H9 (cell line): ENCODE measurements at regions not wholly inside any gene's neighbourhood (a gene's known extent, or its start where the extent isn't known, plus 50 kb on each side); places are given as distances from the start of the nearest gene placed in this dataset.

Experiments
- DNase-seq: peaks from one replicate; pipeline ENCODE4 v3.0.0-alpha.2; 2017
- H2AFZ ChIP-seq: one replicate; pipeline ENCODE4 v1.6.1; 2013; ENCODE audit warnings: mild to moderate bottlenecking, low read length, control low read depth, moderate library complexity
- H2AK5ac ChIP-seq: 2 replicates; pipeline ENCODE4 v1.6.1; 2013; ENCODE audit warnings: low read length, control low read depth, mixed read lengths; ENCODE audit not compliant: insufficient read length
- H2BK120ac ChIP-seq: one replicate; pipeline ENCODE4 v1.6.1; 2013; ENCODE audit warnings: low read depth, mild to moderate bottlenecking, low read length, control low read depth, inconsistent platforms; ENCODE audit not compliant: poor library complexity, severe bottlenecking
- H2BK12ac ChIP-seq: 2 replicates; pipeline ENCODE4 v1.6.1; 2013; ENCODE audit warnings: low read length, control low read depth, mixed read lengths, low read depth; ENCODE audit not compliant: insufficient read length
- H2BK15ac ChIP-seq: 2 replicates; pipeline ENCODE4 v1.6.1; 2013; ENCODE audit warnings: low read depth, low read length, control low read depth
- H2BK20ac ChIP-seq: one replicate; pipeline ENCODE4 v1.6.1; 2013; ENCODE audit warnings: low read depth, mild to moderate bottlenecking, low read length, control low read depth, inconsistent platforms; ENCODE audit not compliant: poor library complexity, severe bottlenecking
- H2BK5ac ChIP-seq: 2 replicates; pipeline ENCODE4 v1.6.1; 2013; ENCODE audit warnings: low read length, control low read depth, mixed read lengths; ENCODE audit not compliant: insufficient read length
- H3K14ac ChIP-seq: 2 replicates; pipeline ENCODE4 v1.6.1; 2013; ENCODE audit warnings: low read length, control low read depth; ENCODE audit not compliant: insufficient read depth
- H3K18ac ChIP-seq: 2 replicates; pipeline ENCODE4 v1.6.1; 2013; ENCODE audit warnings: low read depth, mild to moderate bottlenecking, mixed read lengths, low read length, control low read depth; ENCODE audit not compliant: insufficient read length
- H3K23ac ChIP-seq: 2 replicates; pipeline ENCODE4 v1.6.1; 2013; ENCODE audit warnings: low read length, control low read depth, mixed read lengths, low read depth; ENCODE audit not compliant: insufficient read length
- H3K23me2 ChIP-seq: 2 replicates; pipeline ENCODE4 v1.6.1; 2013; ENCODE audit warnings: low read depth, mild to moderate bottlenecking, mixed read lengths, low read length, control low read depth; ENCODE audit not compliant: insufficient read length, poor library complexity, severe bottlenecking
- H3K27ac ChIP-seq: 2 replicates; pipeline ENCODE4 v1.5.1; 2013; ENCODE audit warnings: low read length, control low read depth, mixed read lengths, low read depth; ENCODE audit not compliant: insufficient read length
- H3K27me3 ChIP-seq: 2 replicates; pipeline ENCODE4 v1.6.1; 2013; ENCODE audit warnings: low read length, control low read depth, inconsistent platforms; ENCODE audit not compliant: insufficient read depth
- H3K4ac ChIP-seq: 2 replicates; pipeline ENCODE4 v1.6.1; 2013; ENCODE audit warnings: low read depth, mild to moderate bottlenecking, control low read depth, inconsistent platforms, low read length, moderate library complexity
- H3K4me1 ChIP-seq: 2 replicates; pipeline ENCODE4 v1.6.1; 2013; ENCODE audit warnings: low read length, control low read depth, inconsistent platforms; ENCODE audit not compliant: insufficient read depth
- H3K4me2 ChIP-seq: 2 replicates; pipeline ENCODE4 v1.6.1; 2013; ENCODE audit warnings: low read length, control low read depth, mixed read lengths; ENCODE audit not compliant: insufficient read length, insufficient read depth
- H3K56ac ChIP-seq: 2 replicates; pipeline ENCODE4 v1.6.1; 2013; ENCODE audit warnings: low read depth, mild to moderate bottlenecking, mixed read lengths, low read length, control low read depth; ENCODE audit not compliant: insufficient read length
- H3K79me1 ChIP-seq: 2 replicates; pipeline ENCODE4 v1.6.1; 2013; ENCODE audit warnings: low read depth, mild to moderate bottlenecking, moderate library complexity, low read length, control low read depth, inconsistent platforms; ENCODE audit not compliant: insufficient read depth, poor library complexity, severe bottlenecking
- H3K79me2 ChIP-seq: 2 replicates; pipeline ENCODE4 v1.6.1; 2013; ENCODE audit warnings: low read length, control low read depth, inconsistent platforms; ENCODE audit not compliant: insufficient read depth
- H3K9ac ChIP-seq: 2 replicates; pipeline ENCODE4 v1.6.1; 2013; ENCODE audit warnings: low read length, control low read depth, mixed read lengths; ENCODE audit not compliant: insufficient read length; ENCODE audit errors: extremely low read depth
- H3K9me3 ChIP-seq: one replicate; pipeline ENCODE4 v1.6.1; 2013; ENCODE audit warnings: low read depth, low read length, inconsistent platforms; ENCODE audit not compliant: control insufficient read depth
- H3T11ph ChIP-seq: one replicate; pipeline ENCODE4 v1.6.1; 2013; ENCODE audit warnings: mild to moderate bottlenecking, low read length, control low read depth, inconsistent platforms
- H4K20me1 ChIP-seq: one replicate; pipeline ENCODE4 v1.6.1; 2013; ENCODE audit not compliant: control insufficient read depth, insufficient read length, insufficient read depth
- H4K5ac ChIP-seq: 2 replicates; pipeline ENCODE4 v1.6.1; 2013; ENCODE audit warnings: low read depth, mild to moderate bottlenecking, mixed read lengths, low read length, control low read depth; ENCODE audit not compliant: insufficient read length
- H4K8ac ChIP-seq: replicated peaks from 2 replicates; pipeline ENCODE4 v1.6.1; 2013; ENCODE audit warnings: low read length, control low read depth, mixed read lengths, low read depth; ENCODE audit not compliant: insufficient read length
- H4K91ac ChIP-seq: 2 replicates; pipeline ENCODE4 v1.6.1; 2013; ENCODE audit warnings: low read depth, mild to moderate bottlenecking, moderate library complexity, mixed read lengths, low read length, control low read depth; ENCODE audit not compliant: insufficient read length
- H3K27ac Mint-ChIP-seq, 3 experiments: 2 replicates in 2 of 3; 3 replicates in 1 of 3; pipeline ENCODE4 v1.8.0; 2020 to 2021; ENCODE audit warnings: mixed read lengths in 3 of 3, mild to moderate bottlenecking in 1 of 3, moderate library complexity in 1 of 3
- H3K27me3 Mint-ChIP-seq: 2 replicates; pipeline ENCODE4 v1.8.0; 2021; ENCODE audit warnings: low read depth, mild to moderate bottlenecking, moderate library complexity, mixed read lengths
- H3K36me3 Mint-ChIP-seq, 3 experiments: 2 replicates in 2 of 3; 3 replicates in 1 of 3; pipeline ENCODE4 v1.8.0; 2020 to 2021; ENCODE audit warnings: low read depth in 3 of 3, mixed read lengths in 3 of 3; ENCODE audit not compliant: insufficient read depth in 1 of 3
- H3K4me1 Mint-ChIP-seq, 2 experiments: 2 replicates each; pipeline ENCODE4 v1.8.0; 2020; ENCODE audit warnings: mixed read lengths in 2 of 2
- H3K4me3 Mint-ChIP-seq, 2 experiments: 2 replicates in 1 of 2; 3 replicates in 1 of 2; pipeline ENCODE4 v1.8.0; 2020 to 2021; ENCODE audit warnings: mild to moderate bottlenecking in 2 of 2, mixed read lengths in 2 of 2, moderate library complexity in 1 of 2
- H3K9me3 Mint-ChIP-seq, 2 experiments: 2 replicates in 1 of 2; 3 replicates in 1 of 2; pipeline ENCODE4 v1.8.0; 2020; ENCODE audit warnings: mild to moderate bottlenecking in 2 of 2, mixed read lengths in 2 of 2, moderate library complexity in 1 of 2
- CTCF ChIP-seq: fragments of 200-600 bp; sonication (generic); conservative IDR thresholded peaks from 3 replicates; pipeline ENCODE4 v1.8.0; 2021; ENCODE audit warnings: antibody characterized with exemption, mild to moderate bottlenecking
- WGBS: extraction: QIAGEN DNeasy Blood & Tissue Kit; methylation state at CpG from one replicate; pipeline ENCODE4 v1.1.7; 2013; ENCODE audit warnings: missing lambda C conversion rate, low lambda C conversion rate, mixed read lengths; ENCODE audit not compliant: insufficient read length; ENCODE audit errors: extremely low coverage; 5-methylcytosine and 5-hydroxymethylcytosine counted together

- peaks cover 20 to 22% of the 10 kb centered on the region in 2 experiments for H3K4me1 Mint-ChIP-seq
- no peaks in the 10 kb centered on the region for H3K36me3 Mint-ChIP-seq
- WGBS = no CpG with 5 or more reads among the region's 6 CpGs
- Histone ChIP-seq H4K5ac (no peak overlapping the region), H2BK20ac (no peak overlapping the region), H3K4ac (no peak overlapping the region), H3T11ph (no peak overlapping the region), H2BK5ac (no peak overlapping the region), H2AFZ (no peak overlapping the region), H2AK5ac (no peak overlapping the region), H3K4me2 (no peak overlapping the region), H4K8ac (no peak overlapping the region), H3K9ac (no peak overlapping the region), H3K18ac (no peak overlapping the region), H3K23ac (no peak overlapping the region), H3K79me2 (no peaks in the 10 kb centered on the region), H4K20me1 (no peaks in the 10 kb centered on the region), H3K23me2 (no peaks in the 10 kb centered on the region), H3K9me3 (no peaks in the 10 kb centered on the region), H3K79me1 (no peaks in the 10 kb centered on the region), H2BK120ac (no peak overlapping the region), H3K56ac (no peak overlapping the region), H2BK15ac (no peak overlapping the region), H3K27me3 (no peaks in the 10 kb centered on the region), H3K27ac (no peak overlapping the region), H2BK12ac (no peak overlapping the region), H3K4me1 (no peaks in the 10 kb centered on the region), H3K14ac (no peak overlapping the region), H4K91ac (no peak overlapping the region)
- H3K4me3 Mint-ChIP-seq = no peak overlapping the region
- no peak for DNase-seq
- H3K9me3 Mint-ChIP-seq = no peaks in the 10 kb centered on the region
- TF ChIP-seq CTCF = no peak
- H3K27me3 Mint-ChIP-seq = no peaks in the 10 kb centered on the region
- peak overlapping the region; percentile 5 to 69 (median 12); a peak in 2 of 7 replicates for H3K27ac Mint-ChIP-seq
These were observed 242.7 kb upstream of the SEMA3C start for GRCh38 chr7:81161451-81162075.
